GM12873 (cell line): ENCODE measurements at regions not wholly inside any gene's neighbourhood (a gene's known extent, or its start where the extent isn't known, plus 50 kb on each side); places are given as distances from the start of the nearest gene placed in this dataset.

ENCODE experiments used
- TF ChIP-seq, protein P1 (sequence below): IDR thresholded peaks from 2 replicates; pipeline ENCODE4 v1.5.1; 2012; ENCODE audit warnings: low read depth, mild to moderate bottlenecking, moderate library complexity, low read length, control low read depth; ENCODE audit not compliant: insufficient read depth; ENCODE audit errors: missing control alignments

DNA sequence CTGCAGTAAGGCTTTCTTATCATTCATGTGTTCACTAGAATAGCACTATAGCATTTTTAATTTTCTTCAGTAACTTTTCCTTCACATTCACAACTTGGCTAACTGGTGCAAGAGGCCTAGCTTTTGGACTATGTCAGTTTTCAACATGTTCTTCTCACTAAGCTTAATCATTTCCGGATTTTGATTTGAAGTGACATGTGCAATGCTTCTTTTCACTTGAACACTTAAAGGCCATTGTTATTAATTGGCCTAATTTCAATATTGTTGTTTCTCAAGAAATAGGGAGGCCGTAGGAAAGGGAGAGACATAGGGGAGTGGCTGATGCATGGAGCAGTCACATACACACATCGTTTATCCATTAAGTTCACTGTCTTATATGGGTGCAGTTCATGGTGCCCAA is 151.2 kb upstream of the NFE2L3 start:
- TF ChIP-seq, protein P1, sequence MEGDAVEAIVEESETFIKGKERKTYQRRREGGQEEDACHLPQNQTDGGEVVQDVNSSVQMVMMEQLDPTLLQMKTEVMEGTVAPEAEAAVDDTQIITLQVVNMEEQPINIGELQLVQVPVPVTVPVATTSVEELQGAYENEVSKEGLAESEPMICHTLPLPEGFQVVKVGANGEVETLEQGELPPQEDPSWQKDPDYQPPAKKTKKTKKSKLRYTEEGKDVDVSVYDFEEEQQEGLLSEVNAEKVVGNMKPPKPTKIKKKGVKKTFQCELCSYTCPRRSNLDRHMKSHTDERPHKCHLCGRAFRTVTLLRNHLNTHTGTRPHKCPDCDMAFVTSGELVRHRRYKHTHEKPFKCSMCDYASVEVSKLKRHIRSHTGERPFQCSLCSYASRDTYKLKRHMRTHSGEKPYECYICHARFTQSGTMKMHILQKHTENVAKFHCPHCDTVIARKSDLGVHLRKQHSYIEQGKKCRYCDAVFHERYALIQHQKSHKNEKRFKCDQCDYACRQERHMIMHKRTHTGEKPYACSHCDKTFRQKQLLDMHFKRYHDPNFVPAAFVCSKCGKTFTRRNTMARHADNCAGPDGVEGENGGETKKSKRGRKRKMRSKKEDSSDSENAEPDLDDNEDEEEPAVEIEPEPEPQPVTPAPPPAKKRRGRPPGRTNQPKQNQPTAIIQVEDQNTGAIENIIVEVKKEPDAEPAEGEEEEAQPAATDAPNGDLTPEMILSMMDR, result no peak

DNA sequence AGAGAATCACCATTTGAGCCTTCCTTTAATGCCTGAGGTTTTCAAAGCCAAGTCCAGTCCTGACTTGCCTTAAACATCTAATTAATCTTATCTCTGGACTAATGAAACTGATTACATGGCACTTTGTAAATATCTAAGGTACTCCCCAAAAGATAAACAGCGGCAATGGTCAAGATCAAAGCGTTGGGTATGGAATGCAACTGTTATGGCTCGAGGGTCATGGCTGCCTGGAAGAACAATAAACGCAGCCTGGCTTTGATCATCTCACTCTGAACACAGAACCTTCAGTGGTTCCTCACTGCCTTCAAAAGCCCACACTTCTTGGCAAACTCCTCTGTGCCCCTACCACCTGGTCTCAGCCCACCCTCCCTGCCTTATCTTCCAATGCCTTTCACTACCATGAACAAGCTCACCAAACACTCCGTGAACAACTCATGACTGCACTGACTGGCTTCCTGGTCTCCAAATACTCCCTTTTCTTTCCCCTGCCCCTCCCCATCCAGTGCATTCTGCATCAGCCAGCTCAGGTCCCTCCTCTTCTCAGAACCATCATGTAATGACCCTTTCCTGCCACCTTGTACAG is 150.2 kb upstream of the NFE2L3 start:
- TF ChIP-seq, protein P1, result no peak

DNA sequence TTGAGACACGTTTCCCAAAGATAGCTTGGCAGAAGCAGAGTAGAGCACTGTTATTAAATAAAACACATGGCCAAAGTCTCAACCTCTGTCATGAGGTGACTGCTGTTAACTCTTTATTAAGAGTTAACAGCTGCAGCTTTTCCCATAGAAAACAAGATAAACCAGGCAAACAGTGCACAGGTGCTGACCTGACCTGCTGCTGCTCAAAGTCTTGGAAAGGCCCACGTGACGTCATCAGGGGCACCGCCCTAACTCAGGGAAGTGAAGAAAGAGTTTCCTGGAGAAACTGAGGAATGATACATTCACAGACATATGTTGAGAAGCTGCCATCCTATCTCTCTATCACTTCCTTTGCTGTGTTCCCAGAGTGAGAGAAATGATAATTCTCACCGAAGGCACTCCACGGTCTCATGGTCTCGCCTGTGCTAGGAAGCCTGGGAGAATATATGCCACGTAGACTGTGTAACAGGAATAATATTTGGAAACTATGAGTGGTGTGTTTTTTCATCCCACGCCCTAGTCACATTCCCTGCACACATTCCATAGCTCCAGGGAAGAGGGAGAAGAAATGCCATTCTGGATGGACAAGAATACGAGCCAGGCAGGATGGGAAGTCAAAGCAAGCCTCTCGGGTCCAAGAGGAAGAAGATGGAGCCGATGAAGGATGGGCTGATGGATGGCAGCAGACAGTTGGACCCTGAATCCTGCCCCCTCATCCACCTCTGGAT is 146.2 kb upstream of the NFE2L3 start:
- TF ChIP-seq, protein P1, result no peak

DNA sequence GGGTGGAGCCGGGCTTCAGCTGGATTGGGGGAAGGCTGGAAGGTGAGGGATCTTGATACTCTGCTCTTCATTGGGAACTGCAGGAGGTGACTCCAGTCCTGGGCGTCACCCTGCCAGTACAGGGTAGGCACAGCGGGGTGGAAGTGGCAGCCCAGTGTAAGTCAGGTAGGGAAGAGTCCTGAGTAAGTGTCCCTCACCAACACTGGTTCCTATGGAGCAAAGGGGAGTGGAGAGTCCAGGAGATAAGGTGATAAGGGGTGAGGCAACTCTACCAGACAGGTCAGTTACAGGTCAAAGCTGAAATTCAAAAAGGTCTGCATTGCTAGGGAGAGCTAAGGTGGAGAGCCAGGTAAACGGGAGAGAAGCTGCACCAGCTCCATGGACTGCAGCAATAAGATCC is 145.6 kb upstream of the NFE2L3 start:
- TF ChIP-seq, protein P1, result no peak

DNA sequence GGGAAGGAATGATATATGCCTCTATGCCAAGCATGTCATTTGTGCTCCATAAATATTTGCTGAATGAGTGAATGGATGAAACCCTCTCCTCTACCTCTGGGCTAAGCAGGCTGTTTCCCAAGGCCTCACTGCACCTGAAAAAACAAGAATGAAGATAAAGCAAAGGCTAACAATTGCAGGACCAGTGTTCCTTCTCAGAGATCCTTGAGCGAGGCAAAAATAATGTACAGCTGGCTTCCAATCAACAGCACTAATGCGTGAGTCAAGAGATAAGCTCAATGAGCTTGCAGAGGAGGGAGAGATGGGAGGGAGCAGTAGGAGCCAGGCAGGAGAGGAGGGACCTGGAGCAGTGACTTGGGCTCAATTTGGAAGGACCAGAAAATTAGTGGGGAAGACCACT is 144.5 kb upstream of the NFE2L3 start:
- TF ChIP-seq, protein P1, result no peak

DNA sequence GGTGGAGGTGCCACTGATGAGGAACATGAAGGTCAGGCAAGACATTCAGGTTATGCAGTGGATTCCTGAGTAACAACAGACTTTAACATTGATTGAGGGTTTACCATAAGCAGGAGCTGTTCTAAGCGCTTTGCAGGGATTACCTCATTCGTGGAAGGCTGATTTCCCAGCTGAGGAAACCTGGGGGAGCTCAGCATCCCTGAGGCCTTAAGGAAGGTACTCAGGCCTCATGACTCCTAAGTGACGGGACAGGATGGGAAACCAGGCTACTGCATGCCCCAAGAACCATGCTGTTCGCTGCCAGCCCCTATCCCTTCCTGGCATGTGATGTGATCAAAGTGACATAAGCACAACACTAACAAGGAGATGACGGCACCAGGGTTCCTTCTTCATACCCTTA is 143.6 kb upstream of the NFE2L3 start:
- TF ChIP-seq, protein P1, result no peak

DNA sequence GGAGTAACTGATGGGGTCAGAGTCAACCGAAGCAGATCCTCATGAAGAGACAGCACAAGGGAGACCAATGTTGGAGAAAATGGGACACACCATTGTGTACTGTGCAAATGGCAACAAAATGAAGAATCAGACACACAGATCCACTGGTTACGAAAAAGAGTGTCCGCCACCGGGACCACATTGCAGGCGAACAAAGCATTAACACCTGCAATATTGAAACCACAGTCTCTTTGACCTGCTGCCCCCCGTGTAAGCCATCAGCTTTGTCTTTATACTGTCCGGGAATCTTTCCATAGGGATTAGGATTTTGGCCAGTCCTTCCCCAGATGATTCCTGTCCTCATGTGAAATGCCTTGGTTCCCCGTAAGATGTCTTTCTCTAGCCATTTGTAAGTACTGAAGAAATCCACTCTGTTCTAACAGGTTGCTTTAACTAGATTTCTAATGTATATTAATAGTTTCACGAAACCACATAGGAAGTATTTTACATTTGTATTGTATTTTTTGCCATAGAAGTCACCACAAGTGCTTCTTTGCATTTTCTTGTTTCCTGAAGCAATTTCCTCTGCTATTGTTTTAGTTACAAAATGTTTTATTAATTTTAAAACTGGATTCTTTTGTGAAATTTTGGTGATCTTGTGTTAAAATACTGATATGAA is 140.8 kb upstream of the NFE2L3 start:
- TF ChIP-seq, protein P1, result no peak
